ENCODE measurements at regions not wholly inside any gene's neighbourhood (a gene's known extent, or its start where the extent isn't known, plus 50 kb on each side); places are given as distances from the start of the nearest gene placed in this dataset.

GRCh38 chr2:12299431-12299830, 417.3 kb upstream of the TRIB2 start:
- DNase-seq, result no peak

DNA sequence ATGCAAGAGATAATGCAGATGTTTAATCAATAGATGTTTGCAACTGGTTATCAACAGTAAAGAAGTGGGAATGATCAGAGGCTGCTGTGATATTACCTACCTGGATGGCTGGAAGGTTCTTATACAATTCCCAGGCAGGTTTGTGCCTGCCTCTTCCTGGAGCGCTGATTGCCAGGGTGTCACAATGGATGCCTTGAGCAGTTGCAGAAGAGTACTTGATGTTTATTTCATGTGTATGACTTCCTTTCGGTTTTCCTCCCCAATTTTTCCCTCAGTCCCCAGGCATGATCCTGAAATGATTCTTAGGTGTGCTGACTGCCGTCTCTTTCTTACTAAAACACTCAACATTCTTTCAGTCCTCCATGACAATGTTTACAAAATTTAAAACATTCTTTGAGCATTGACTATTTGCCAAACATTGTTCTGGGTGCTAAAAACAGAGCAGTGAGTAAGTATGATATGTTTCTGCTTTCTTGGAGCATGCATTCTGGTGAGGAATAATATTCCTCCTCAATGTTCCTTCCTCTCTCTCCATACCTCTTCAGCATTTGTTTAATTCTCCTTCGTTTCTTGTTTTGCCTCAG, 416.6 kb upstream of the TRIB2 start:
- DNase-seq, result no peak

DNA sequence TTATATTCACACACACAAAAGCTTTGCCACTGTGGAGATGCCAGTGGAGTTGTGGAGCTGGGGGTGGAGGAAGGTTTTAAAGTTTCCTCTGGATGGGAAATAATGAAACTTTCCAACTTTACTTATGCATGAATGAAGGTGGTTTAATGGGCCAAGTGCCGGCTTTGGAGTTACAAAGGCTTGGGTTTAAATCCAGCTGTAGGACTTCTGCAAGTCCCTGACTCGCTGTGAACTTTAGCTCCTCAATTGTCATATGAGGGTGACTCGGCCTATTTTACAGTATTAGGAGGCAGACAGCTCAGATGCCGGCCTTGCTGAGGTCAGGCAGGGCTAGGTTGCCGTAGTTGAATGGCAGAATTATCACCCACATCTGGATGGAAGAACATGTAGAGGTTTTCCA, 415.8 kb upstream of the TRIB2 start:
- no peak for DNase-seq

- no peak for DNase-seq
Observed at GRCh38 chr2:12302140-12302539, 414.6 kb upstream of the TRIB2 start.

DNA sequence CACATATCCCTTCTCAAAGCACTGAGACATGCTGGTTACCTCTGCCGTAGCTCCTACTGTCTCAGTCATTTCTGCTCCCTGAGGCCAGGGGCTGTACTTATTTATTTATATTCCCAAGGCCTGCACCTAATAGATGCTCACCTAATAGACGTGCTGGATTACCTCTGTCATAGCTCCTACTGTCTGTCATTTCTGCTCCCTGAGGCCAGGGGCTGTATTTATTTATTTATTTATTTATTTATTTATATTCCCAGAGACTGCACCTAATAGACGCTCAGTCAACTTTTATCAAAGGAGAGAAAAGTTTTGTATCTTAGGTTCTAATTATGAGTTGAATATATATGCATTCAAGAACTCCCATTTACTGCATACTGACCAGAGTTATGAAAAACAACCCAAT, 414.0 kb upstream of the TRIB2 start:
- no peak for DNase-seq

DNA sequence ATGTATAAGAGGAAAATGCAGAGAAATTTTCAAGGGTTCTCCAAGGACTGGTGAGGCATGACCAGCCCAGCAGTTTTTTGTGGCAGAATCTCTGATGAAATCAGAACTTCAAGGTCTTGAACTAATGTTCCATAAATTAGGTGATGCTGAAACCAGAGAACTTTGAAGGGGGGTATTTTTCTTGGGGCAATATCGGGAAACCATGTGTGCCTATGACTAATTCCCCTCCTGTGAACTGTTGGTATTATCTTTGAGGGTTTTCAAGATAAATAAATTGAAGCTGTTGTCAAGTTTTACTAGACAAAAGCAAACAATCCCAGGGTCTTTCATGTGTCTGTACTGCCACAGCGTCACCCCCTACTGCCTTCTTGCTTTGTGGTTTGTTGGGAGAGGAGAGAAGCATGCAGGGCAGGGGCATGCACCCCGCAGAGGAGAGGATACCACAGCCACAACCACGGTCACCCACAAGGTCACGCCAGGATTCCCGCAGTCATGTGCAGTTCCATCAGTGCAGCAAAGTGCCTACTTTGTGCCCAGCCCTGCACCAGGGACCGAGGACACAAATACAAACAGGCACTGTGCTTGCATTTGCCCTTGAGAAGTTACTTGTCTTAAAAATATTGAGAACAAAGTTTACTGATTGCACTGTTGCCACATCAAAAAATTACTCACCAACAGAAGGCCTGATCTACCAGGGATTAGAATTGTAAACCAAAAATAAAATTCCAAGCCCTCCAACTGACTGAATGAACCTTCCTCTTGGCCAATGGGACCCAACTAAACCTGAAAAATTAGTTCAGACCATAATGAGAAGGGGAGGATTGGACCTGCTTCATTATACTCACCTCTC, 413.3 kb upstream of the TRIB2 start:
- DNase-seq, result no peak

DNA sequence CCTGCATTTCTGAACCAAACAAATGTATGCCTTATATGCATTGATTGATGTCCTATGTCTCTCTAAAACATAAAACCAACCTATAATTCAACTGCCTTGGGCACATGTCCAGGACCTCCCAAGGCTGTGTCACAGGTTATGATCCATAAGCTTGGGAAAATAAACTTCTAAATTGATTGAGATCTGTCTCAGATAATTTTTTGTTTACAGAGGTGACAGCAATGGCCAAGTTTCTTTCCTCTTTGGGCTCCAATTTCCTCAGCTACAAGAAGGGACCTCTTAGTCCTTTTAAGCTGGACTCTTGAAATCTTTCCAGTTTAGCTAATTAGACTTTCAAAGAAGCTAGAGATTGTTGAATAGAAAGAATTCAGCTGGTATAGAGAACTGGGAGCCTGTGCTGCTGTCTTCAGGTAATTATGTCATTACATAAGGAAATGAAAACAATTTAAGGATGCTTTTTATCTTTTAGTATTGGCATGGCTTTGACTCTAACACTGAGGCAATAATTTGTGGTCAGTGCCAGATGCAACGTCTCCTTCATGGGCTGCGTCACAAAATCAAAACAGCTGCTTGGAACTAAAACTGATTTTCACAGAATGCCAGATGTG, 412.1 kb upstream of the TRIB2 start:
- DNase-seq, result no peak

DNA sequence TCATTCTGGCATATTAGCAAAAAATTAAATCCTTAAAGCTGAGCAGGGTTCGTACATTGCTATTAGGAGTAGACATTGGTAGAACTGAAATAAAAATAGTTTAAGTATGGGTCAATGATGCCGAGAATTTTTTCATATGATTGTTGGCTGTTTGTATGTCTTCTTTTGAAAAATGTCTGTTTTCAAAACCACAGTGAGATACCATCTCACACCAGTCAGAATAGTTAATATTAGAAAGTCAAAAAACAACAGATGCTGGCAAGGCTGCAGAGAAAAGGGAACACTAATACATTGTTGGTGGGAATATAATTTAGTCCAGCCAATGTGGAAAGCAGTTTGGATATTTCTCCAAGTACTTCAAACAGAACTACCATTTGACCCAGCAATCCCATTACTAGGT, 410.8 kb upstream of the TRIB2 start:
- DNase-seq, result no peak

GRCh38 chr2:12310399-12310798, 406.3 kb upstream of the TRIB2 start:
- no peak for DNase-seq

GRCh38 chr2:12313445-12314126, 403.1 kb upstream of the TRIB2 start:
- DNase-seq, result no peak

GRCh38 chr2:12314127-12314760, 402.5 kb upstream of the TRIB2 start:
- no peak for DNase-seq

DNA sequence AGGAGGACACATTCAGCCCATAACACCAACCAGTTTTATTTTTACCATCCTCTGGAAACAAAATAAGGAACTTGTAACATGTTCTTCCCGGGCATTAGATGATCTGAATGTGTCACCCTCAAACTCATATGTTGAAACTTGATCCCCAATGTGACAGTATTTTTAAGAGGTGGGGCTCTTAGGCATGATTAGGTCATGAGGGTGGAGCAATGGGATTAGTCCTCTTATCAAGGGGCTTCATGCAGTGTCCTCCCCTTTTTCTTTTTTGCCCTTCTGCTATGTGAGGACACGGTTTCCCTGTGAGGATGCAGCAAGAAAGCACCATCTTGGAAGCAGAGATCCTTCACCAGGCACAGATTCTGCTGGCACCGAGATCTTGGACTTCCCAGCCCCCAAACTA, 401.5 kb upstream of the TRIB2 start:
- DNase-seq, result no peak

GRCh38 chr2:12316476-12316875, 400.3 kb upstream of the TRIB2 start:
- DNase-seq, result no peak

GRCh38 chr2:12317286-12317685, 399.4 kb upstream of the TRIB2 start:
- DNase-seq, result no peak

GRCh38 chr2:12317814-12318426, 398.8 kb upstream of the TRIB2 start:
- no peak for DNase-seq

- DNase-seq, result no peak
Observed at GRCh38 chr2:12318427-12319057, 398.2 kb upstream of the TRIB2 start.

DNA sequence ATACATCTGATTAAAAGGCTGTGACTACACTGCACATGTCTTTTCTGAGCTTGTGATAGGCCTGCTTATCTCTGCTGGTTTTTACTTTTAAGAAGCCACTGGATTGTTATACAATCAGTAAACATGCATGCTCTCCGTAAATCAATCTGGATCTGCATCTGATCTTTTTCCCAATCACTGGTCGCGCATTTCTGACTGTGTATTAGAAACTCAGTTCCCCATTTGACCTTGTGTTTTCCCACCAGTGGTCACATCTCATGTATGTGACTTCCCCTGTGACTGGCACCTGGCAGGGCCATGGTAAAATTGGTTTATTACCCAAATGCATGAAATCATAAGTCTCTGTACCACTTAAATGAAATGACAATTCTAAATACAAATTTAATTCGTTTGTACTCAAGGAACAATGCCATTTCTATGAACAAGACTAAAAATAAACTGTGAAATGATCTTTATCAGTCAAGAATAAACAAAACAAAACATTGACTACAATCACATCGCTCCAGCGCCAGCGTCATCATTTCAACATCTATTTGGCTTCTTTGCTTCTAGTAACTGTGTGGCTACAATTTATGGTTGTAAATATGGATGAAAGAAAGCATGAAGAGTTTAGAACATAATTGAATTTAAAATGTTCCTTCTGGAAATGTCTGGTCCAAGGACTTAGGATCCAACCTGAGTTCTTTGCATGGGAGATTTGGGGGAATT, 396.6 kb upstream of the TRIB2 start:
- DNase-seq, result no peak

DNA sequence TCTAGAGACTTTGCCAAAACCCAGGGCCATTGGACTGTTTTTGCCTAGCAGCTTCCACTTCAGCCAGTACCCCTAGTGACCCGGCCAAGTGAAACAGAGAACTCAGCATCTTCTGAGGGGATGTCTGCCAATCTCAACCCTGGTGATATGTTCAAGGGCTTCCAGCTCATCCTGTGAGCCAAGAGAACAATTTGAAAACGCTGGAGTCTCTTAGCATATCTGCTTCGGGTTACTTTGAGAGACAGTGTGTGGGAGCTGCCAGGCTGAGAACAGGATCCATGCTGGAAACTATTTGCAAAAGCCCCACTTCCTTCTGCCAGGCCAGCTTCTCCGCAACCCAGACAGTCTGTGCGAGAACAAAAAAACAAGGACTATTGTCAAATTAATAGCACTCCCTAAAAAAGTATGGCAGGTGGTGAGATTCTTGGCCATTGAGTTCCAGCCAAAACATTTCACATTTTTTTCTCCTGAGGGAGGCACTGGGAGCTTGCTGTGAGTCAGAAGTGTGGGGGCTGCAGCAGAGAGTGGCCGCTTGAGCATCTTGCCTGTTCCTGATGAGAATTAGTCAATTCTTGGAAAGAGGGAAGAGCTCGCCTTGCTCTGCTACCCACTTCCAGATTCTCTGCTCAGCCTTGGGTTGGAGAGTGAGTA, 395.6 kb upstream of the TRIB2 start:
- no peak for DNase-seq

GRCh38 chr2:12321886-12322285, 394.9 kb upstream of the TRIB2 start:
- DNase-seq, result no peak

DNA sequence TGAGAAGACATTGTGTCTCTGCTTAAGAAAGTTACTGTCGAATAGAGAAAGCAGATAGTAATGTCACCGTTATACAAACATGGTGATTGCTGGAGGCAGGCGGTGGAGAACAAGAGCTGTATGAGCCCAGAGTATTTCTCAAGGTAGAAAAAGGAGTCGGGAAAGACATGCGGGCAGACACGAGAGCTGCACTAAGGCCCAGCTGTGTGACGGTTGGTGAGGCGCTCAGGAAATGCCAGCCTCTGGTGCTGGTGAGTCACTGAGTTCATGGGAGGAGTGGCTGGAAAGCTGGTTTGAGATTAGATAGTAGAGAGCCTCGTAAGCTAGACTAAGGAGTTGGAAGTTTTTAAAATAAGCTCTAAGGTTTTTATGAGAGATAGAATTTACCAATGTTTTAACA, 390.9 kb upstream of the TRIB2 start:
- no peak for DNase-seq

All from NCI-H1930 (cell line).